ENCODE measurements at regions not wholly inside any gene's neighbourhood (a gene's known extent, or its start where the extent isn't known, plus 50 kb on each side); places are given as distances from the start of the nearest gene placed in this dataset.

GRCh38 chr14:71371711-71372396 is 464.6 kb downstream of the PCNX1 start:
- DNase-seq (ENCODE audit: low spot score in 2 of 2) = no peak
- TF ChIP-seq POLR2A (IDR thresholded peaks at IDR 0.05) = no peak
- no peak for TF ChIP-seq CTCF (IDR thresholded peaks at IDR 0.05)
- intact Hi-C loops (cut with DNase I; ENCODE audit: low total_unique reads) = no loop called here
- H3K4me3 ChIP-seq (ENCODE audit: low read depth, poor library complexity, severe bottlenecking) = no peak overlapping the region
- 38 to 45% methylated on average over 2 of the region's 2 CpGs for WGBS, 2 donors

GRCh38 chr14:71372411-71372838 is 465.2 kb downstream of the PCNX1 start:
- 42 to 48% methylated on average over 4 of the region's 4 CpGs for WGBS, 2 donors

GRCh38 chr14:71373773-71374172 is 466.5 kb downstream of the PCNX1 start:
- no peak for DNase-seq (ENCODE audit: low spot score in 2 of 2)
- WGBS, 2 donors = 91 to 96% methylated on average over 1 of the region's 1 CpG
- no peak overlapping the region for H3K4me3 ChIP-seq (ENCODE audit: low read depth, poor library complexity, severe bottlenecking)
- intact Hi-C loops (cut with DNase I; ENCODE audit: low total_unique reads) = no loop called here
- TF ChIP-seq POLR2A (IDR thresholded peaks at IDR 0.05) (no peak), CTCF (IDR thresholded peaks at IDR 0.05) (no peak)

More at GRCh38 chr14:71372411-71372838, 465.2 kb downstream of the PCNX1 start:
- intact Hi-C loops (cut with DNase I; ENCODE audit: low total_unique reads) = no loop called here
- H3K4me3 ChIP-seq (ENCODE audit: low read depth, poor library complexity, severe bottlenecking) = no peak overlapping the region
- DNase-seq (ENCODE audit: low spot score in 2 of 2) = no peak
- TF ChIP-seq POLR2A (IDR thresholded peaks at IDR 0.05) (no peak), CTCF (IDR thresholded peaks at IDR 0.05) (no peak)

GRCh38 chr14:71374989-71375388 is 467.7 kb downstream of the PCNX1 start:
- no peak for DNase-seq (ENCODE audit: low spot score in 2 of 2)
- H3K4me3 ChIP-seq (ENCODE audit: low read depth, poor library complexity, severe bottlenecking) = no peak overlapping the region
- intact Hi-C loops (cut with DNase I; ENCODE audit: low total_unique reads) = no loop called here
- TF ChIP-seq CTCF (IDR thresholded peaks at IDR 0.05) (no peak), POLR2A (IDR thresholded peaks at IDR 0.05) (no peak)
- 94 to 96% methylated on average over 1 of the region's 1 CpG for WGBS, 2 donors

GRCh38 chr14:71377099-71377498 is 469.8 kb downstream of the PCNX1 start:
- no peak for DNase-seq (ENCODE audit: low spot score in 2 of 2)
- H3K4me3 ChIP-seq (ENCODE audit: low read depth, poor library complexity, severe bottlenecking) = no peak overlapping the region
- intact Hi-C loops (cut with DNase I; ENCODE audit: low total_unique reads) = no loop called here
- WGBS, 2 donors = 96% methylated on average over 22 to 25 of the region's 28 CpGs
- TF ChIP-seq POLR2A (IDR thresholded peaks at IDR 0.05) (no peak), CTCF (IDR thresholded peaks at IDR 0.05) (no peak)

GRCh38 chr14:71380271-71380670 is 473.0 kb downstream of the PCNX1 start:
- no peak overlapping the region for H3K4me3 ChIP-seq (ENCODE audit: low read depth, poor library complexity, severe bottlenecking)
- DNase-seq (ENCODE audit: low spot score in 2 of 2) = no peak
- WGBS, 2 donors = 67 to 69% methylated on average over 2 of the region's 2 CpGs
- intact Hi-C loops (cut with DNase I; ENCODE audit: low total_unique reads) = loop anchor here (2.0 kb wide), 1 partner anchor 65 kb away; no protein-coding TSS in a partner anchor
- TF ChIP-seq POLR2A (IDR thresholded peaks at IDR 0.05) (no peak), CTCF (IDR thresholded peaks at IDR 0.05) (no peak)

Measured in lower leg skin (tissue), 4 donors.